ENCODE measurements at regions not wholly inside any gene's neighbourhood (a gene's known extent, or its start where the extent isn't known, plus 50 kb on each side); places are given as distances from the start of the nearest gene placed in this dataset.
"Not testable (repeated sequence)": the region's sequence is repeated elsewhere in the genome, so short reads cannot be mapped to it uniquely, and the experiment has no call there.

DNA sequence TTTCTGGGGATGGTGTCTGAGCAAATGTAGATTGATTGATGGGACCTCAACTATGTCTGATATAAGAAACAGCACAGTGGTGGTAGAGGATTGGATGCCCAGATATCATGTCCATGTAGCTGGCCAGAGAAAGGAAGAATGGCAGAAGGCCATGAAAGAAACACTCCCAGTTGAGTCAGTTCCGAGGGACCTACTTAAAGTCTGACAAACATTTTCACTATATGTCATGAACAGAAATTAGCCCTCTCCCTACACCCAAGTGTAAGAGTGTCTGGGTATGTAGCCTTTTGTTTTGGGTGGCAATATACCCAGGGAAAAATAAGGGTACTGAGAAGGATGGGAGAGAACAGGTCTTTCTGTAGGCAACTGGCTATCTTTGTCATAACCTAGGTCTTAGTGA is 434.2 kb downstream of the BCKDHB start:
- no peak for DNase-seq

DNA sequence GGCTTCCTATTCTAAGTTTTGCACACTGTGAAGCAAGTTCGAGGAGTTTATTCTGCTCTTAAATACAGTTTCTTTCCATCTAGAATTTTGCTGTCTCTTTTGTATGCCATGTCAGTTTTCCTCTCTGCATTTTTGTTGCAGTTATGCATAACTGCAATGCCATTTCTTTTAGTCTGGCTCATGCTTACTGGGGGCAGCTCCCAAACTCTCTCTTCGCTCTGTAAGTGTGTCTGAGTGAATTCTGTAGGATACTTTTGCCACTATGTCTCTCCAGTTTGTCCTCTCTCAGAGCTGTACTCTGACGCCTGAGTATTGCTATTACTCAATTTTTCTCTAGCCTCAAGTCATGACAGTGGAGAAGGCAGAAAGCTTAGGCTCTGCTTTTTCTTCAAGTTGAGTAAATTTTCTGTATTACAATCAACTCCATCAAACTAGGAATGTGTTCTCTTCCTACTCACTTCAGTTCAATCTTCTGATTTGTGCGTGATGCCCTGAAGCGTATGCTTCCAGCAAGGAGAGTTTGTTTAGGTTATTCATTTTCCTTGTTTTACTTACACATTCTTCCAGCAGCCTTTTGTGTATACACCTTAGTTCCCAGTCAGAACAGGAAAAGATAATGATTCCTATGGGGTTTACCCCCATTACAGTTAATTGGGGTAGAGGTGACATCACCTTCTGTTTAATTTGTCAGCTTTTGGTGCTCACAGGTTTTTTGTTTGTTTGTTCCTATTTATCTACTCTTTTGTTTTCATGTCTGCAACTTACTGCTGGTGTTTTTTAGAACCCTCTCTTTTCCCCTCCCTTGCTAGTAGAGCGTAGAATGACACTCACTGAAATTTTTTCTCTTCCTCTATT is 430.9 kb downstream of the BCKDHB start:
- no peak for DNase-seq

DNA sequence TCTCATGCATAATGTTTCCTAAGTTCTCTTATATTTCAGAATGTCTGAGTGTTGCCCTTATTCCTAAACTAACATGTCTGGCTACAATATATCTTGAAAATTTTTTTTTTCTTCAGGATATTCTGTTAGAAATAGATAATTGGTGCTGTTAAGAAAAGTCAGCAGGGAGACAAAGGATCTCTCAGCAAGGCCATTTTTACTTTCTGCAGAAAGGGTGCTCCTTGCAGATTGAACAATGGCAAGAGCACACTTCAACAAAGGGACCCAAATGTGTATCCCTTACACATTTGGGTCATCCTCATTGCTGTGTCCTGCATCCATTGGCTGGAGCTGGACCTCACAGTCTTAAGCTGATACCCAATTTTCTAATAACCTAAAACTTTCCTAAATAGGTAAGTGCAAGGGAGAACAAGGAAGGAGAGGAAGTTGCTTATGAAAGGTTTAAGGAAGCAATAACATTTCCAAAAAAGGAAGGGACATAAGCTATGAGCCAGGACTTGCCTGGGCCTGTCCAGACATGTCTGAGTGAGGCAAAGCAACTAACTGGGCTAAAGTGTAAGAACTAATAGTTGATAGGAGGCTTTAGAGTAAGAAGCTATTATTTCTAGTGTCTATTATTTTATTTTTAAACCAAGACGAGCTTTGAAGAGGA is 429.6 kb downstream of the BCKDHB start:
- DNase-seq = peak; percentile 59

DNA sequence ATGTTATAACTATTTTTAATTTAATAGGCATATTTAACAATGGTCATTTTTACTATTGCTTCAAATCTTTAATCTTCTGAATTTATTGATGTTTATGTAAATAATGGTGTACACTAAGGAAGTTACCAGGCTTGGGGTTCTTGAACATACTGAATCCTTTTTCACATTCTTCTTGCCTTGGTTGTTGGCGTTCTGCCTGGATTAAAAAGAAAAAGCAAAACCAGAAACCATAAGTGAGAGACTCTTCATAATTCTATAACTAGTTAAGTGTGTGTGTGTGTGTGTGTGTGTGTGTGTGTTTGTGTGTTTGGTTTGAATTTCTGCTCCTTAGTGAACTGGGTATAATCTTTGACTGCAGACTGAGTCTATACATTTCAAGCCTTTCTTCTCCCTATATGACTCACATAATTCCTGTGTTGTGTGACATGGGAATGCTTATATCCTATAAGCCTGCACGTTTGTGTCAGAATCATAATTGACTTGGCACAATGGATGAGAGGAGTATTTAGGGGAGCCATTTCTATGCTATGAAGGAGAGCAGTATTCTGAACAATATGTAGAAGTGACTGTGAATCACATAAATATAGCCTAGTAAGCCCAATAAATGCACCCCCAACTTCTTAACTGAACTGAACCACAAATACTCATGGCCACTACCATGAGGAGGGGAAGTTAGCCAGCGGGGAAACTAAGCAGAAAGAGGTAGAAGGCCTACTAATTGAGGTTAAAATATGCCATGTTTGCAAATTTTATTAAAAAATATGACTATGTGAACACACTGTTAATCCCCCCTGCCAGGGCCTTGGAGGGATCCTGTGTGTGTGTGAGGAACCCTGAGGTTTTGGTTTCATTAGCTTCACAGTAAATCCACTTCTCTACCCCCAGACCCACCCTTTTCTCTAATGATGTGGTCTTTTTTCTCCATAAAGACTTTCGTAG is 425.5 kb downstream of the BCKDHB start:
- DNase-seq = peak; percentile 77

DNA sequence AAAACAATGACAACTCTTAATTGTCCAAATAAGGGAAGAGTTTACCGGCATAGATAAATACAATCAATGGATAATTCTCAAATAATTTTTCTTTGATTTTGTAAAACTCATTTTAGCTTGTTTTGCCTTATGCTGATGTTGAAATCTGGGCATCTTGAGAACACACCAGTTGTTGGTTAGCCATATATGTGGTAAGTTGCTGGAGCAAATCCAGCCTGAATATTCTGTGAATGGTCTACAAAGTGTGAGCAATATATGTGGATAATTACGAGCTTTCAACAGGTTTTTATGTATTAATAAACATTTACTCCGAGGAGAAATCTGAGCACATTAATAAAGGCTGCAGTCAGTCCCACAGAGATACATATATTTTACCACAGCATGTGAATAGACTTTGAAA is 423.6 kb downstream of the BCKDHB start:
- DNase-seq = peak; percentile 60

DNA sequence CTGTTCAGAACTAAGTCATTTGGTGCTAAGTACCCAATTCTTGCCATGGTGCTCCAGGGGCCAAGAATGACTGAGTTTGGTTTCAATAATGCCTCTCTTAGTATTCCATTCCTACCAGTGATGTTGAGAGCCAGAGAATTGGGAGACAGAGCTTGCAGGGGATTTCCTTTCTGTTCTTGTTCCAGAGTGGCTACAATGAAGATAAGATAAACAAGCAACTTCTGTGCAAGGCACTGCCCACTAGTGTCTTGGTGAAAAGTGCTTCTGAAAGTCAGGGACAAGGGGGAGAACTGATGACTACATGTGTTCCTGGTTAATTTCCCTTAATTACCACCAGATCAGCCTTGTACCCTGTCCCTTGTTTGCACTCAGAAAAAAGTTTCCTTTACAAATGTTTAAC is 421.6 kb downstream of the BCKDHB start:
- DNase-seq = no peak

DNA sequence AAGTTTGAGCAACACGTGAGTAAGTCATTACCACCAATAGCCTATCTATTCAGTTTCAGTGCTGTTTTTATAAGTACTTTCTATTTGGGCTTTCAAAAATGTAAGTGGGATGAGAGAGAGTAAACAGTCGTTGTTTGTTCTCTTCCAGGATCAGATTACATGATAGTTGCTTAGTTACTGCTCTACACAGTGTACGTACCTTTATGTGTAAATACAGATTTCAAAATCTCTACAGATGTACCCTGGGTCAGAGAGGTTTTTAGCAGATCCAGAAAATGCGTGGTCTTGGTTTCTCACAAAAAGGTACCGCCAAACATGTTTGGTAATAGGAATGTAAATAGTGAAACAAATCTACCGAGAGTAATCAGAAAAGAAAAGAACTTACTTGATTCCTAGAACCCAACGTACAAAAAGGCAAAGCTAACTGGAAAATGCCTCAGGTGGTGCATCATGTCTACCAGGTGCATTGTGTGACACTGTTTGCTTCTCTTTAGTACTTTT is 421.1 kb downstream of the BCKDHB start:
- DNase-seq = no peak

DNA sequence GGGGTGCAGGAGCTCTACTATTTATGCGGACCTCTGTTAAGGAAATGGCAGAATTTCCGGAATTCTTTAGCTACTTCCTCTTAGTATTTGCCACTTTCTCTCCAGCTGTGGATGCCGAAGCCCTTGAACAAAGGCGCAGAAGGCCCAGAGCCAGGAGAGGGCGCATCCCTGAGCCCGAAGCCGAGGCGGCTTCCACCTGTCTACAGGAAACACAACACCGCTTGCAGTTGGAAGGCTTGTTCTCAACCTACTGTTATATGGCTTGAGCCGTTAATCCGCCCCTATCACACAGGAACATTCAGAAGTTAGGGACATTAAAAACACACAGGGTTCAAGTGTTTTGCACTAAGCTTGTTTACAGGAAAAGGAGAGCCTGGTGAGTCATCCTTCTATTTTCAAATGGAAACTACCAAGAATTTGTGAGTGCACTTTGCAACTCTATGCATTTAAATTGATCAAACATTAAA is 417.1 kb downstream of the BCKDHB start:
- DNase-seq = no peak

DNA sequence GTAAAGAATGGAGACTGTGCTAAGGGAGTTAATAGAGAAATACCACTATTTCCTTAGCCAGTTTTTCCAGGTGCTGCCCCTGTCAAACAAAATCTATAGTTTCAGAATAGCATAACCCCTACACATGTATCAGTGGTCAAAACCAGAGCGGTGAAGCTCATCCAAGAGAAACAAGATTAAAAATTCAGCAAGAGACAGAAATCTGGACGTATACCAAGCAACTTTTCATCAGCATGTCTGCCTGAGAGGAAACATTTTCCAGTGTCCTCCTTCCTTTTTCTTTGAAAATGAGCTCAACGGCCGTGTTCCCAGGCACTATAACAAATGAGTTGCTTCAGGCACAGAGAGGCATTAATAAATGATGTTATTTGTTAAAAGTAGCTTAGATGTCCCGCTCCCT is 416.5 kb downstream of the BCKDHB start:
- peak; percentile 79 for DNase-seq

DNA sequence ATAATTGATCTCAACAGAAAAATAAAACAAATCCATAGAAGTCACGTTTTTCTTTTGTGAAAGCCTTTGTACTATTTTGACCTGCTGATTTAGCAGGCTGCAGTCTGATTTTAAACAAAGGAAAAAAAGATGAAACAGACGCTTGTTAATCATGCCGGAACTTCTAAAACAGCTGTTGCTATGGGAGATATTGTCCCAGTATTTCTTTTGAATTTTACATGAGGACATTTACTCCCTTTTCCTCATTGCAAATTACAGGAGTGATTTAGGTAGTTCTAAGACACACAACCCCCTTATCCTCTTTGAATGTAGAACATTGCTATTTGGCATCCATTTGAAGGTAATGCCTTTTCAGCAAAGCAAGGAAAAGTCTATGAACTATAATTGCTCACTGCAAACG is 416.1 kb downstream of the BCKDHB start:
- DNase-seq = no peak

DNA sequence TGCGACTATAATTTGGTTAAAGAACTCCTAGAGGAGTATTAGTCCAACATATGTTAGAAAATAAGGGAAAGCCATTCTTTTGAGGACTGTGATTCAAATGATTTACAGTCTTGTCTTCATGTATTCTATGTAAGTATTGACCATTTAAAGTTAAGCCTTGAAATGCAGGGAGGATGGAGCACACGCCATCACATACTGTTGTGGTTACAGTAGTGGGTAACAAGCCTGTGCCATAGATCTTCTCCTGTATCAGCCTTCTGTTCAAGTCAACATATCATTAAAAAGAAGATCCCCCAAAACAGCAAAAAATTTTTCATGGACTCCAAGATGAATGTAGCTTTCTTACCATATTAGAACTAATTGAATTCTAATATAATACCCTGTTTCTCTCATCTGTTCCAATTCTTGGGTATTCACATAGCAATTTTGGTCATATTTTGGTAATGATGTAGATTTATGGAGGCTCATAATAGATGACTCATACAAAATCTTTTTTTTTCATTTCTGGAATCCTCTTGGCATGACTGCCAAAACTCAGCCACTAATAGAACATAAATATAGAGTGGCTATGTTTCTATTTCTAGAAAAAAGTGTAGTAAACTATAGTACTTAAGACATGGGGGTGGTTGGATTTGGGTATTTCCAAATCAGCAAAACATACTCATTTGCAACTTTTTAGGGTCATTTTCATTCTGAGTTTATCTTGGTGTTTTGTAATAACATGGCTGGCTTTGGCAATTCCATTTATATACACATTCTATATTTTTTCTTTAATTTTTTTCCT is 413.5 kb downstream of the BCKDHB start:
- peak; percentile 87 for DNase-seq

DNA sequence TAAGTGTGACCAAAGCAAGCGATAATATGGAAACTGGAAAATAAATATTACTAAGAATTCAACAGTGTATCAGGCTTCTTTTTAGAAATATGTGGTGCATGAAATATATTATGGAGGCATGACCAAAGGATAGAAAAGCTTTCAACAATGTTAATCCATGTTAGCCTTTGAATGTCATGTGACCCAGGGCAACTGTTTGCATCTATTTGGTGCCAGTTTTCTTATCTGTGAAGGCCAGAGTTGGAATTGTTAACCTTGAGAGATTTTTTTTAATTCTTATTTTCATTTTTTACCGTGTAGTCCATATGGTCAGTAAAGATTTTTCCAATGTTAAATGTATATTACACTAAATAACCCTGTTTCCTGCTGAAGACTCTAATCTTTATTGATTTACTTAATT is 411.1 kb downstream of the BCKDHB start:
- DNase-seq = no peak

DNA sequence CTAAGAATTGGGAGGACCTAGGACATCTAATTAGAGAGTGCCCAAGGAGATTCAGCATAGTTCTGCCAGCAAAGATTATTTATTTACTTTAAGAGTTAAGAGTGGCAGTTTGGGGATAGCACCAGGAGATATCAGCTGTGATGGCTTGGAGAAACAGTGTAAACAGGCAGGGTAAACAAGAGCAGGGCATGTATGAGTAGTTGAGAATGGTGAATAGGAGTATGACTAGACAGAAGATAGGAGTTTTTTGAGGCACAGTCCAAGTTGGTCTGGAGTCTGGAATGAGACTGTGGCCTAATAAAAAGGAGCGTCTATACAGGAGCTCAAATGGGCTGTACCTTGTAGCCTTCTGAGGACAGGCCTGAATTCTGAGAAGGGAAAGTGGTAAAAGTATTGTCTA is 404.1 kb downstream of the BCKDHB start:
- not testable (repeated sequence) for DNase-seq

DNA sequence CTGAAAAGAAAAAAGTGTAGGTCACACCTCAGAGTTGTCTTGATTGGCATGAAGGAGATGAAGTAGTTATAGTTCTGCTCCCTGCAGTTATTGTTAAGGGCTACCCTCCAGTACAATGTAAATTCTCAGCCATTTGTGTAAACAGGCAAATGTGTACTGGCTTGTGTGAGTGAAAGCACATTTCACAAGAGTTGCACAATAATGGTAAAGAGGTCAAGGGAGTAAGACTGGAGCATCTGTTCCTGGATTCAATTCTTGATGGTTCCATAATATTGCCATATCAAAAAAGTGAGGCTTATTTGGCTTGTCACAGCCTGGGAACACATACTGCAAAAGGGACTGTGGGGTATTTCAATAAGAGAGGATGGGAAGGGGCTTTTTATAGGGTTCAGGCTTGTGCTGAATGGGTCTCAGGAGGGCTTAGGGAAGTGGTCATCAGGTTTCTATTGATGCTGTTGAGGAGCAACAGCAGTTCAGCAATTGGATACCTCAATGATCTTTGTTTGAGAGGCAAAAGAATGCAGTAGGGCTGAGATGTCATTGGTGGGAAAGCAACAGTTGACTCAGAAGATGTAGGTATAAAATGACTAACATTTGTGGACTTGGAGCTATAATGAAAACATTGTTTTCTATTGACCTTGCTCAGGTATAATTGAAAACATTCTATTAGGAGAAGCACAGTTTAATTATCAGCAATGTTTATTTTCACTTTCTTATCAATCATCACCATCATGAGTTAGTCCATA is 402.6 kb downstream of the BCKDHB start:
- DNase-seq = peak; percentile 42

DNA sequence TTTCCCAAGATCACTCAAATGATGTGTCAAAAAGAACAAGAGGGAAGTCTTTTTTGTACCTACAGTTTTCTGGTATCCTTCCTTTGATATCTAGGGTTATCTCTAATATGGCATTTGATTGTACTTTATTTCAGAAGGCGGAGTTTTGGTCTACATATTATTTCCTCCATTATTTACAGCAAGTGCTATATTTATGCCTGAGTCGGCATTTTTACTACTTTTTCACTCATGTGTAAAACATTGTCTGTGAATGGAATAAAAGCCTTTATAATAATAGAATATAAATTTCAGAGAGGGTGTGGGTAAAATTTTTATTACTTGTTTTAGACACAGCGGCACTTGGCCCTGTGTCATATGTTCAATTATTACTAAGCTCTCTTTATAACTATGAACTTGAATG is 398.4 kb downstream of the BCKDHB start:
- no peak for DNase-seq

DNA sequence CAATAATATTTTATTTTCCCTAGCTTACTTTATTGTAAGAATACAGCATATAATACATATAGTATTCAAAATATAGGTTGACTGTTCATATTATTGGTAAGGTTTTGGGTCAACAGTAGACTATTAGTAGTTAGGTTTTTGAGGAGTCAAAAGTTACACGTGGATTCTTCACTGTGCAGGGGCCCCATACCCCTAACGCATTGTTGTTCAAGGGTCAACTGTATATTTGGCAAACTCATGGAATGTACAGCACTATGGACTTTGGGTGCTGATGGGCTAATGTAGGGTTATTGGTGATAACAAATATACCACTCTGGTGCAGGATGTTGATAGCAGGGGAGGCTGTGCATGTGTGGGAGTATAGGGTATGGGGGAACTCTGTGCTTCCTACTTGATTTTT is 397.2 kb downstream of the BCKDHB start:
- no peak for DNase-seq

DNA sequence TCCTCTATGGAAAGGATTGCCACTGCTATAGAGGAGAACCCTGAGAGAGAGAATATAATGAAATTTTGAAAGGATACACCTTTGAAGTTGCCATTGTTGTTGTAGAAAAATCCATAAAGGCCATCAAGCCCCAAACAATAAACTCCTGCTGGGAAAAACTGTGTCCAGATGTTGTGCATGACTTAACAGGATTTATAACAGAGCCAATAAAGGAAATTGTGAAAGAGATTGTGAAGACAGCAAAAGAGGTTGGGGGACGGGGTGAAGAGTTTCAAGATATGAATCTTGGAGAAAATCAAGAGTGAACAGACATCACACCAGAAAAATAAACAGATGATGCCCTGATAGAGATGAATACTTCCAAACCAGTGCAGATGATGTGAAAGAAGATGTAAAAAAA is 396.4 kb downstream of the BCKDHB start:
- DNase-seq = no peak

DNA sequence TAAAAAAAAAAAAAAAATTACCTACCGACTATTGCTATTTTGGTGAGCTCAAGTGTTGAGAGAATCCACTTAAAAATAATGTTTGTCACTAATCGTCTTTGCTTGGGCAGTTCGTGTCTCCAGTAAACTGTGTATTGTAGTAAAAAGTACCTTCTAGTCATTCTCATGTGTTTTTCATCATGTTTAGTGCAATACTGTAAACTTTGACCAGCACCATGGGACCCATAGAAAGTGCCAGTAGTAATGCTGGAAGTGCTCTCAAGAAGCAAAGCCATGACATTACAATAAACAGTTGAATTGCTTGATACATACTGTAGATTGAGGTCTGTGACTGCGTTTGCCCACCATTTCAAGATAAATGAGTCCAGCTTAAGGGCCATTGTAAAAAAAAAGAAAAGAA is 395.2 kb downstream of the BCKDHB start:
- DNase-seq = no peak

DNA sequence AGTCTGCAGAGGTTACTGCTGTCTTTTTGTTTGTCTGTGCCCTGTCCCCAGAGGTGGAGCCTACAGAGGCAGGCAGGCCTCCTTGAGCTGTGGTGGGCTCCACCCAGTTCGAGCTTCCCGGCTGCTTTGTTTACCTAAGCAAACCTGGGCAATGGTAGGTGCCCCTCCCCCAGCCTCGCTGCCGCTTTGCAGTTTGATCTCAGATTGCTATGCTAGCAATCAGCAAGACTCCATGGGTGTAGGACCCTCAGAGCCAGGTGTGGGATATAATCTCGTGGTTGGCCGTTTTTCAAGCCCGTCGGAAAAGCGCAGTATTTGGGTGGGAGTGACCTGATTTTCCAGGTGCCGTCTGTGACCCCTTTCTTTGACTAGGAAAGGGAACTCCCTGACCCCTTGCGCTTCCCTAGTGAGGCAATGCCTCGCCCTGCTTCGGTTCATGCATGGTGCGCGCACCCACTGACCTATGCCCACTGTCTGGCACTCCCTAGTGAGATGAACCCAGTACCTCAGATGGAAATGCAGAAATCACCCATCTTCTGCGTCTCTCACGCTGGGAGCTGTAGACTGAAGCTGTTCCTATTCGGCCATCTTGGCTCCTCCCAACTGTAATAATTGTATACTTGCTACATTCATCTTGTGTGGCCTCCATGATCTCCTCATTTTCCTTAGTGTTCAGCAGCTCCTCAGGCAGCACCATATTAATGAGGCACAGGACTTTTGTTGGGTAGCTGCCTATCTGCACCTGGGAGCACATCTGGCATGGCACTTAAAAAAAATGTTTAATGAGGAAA is 391.4 kb downstream of the BCKDHB start:
- DNase-seq = not testable (repeated sequence)

DNA sequence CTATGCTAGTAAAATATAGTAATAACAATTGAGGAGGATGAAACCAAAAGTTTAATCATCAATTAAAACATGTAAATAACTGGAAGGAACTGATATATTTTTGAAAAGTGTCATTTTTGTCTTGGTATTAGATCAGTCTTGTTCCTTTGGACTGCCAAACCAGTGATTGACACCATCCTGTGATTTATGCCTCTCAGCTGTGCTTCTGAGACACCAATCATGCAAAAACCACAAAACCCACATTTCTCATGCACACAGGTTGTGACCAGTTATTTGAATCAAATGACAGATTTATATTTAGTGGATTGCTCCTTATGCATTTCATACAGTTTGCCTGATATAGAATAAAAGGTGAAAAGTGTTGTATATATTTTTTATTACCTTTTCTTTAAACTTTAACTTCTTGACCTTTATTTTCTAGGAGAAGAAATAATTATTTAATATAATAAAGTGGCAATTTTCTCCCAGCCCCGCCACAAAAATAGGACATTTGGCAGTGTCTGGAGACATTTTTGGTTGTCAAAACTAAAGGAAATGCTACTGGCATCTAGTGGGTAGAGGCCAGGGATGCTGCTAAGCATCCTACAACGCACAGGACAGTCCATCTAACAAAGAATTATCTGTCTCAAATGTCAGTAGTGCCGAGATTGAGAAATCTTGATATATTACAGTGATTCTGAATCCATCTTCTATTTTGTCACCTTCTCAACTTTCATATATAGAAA is 383.6 kb downstream of the BCKDHB start:
- DNase-seq = peak; percentile 77
